Bronchial epithelial cell (primary cell): ENCODE measurements at regions not wholly inside any gene's neighbourhood (a gene's known extent, or its start where the extent isn't known, plus 50 kb on each side); places are given as distances from the start of the nearest gene placed in this dataset.

Experiments
- DNase-seq: peaks from one replicate; pipeline ENCODE4 v3.0.0-alpha.2; 2010; ENCODE audit warnings: low read depth
- FAIRE-seq: peaks from 2 replicates; lab custom pipeline; 2011; peaks lifted over from hg19 to GRCh38; lab: Jason Lieb, UNC
- H3K27me3 ChIP-seq: 2 replicates; pipeline ENCODE4 v1.5.1; 2011; ENCODE audit warnings: low read length; ENCODE audit not compliant: control insufficient read depth, insufficient read depth
- H3K36me3 ChIP-seq: 2 replicates; pipeline ENCODE4 v1.5.1; 2011; ENCODE audit warnings: low read length; ENCODE audit not compliant: control insufficient read depth, insufficient read depth
- H3K4me3 ChIP-seq: 2 replicates; pipeline ENCODE4 v1.5.1; 2011; ENCODE audit warnings: mild to moderate bottlenecking, low read depth, low read length, control low read depth
- CTCF ChIP-seq: IDR thresholded peaks from 2 replicates; pipeline ENCODE4 v1.5.1; 2011; ENCODE audit warnings: mild to moderate bottlenecking, moderate library complexity, low read length, control low read depth, inconsistent platforms; ENCODE audit not compliant: insufficient read depth, severe bottlenecking

- DNase-seq (peak; percentile 31), FAIRE-seq (no peak)
- Histone ChIP-seq H3K27me3 (no peaks in the 10 kb centered on the region), H3K36me3 (no peaks in the 10 kb centered on the region), H3K4me3 (no peak overlapping the region)
- TF ChIP-seq CTCF: no peak
Observed at GRCh38 chr12:87676731-87677130, 352.5 kb downstream of the C12orf50 start.

GRCh38 chr12:87671757-87672156, 357.4 kb downstream of the C12orf50 start:
- no peak for FAIRE-seq

GRCh38 chr12:87670448-87670847, 358.8 kb downstream of the C12orf50 start:
- Histone ChIP-seq H3K4me3 (no peak overlapping the region), H3K36me3 (no peaks in the 10 kb centered on the region), H3K27me3 (no peaks in the 10 kb centered on the region)
- DNase-seq (no peak), FAIRE-seq (no peak)
- no peak for TF ChIP-seq CTCF

More at GRCh38 chr12:87671757-87672156, 357.4 kb downstream of the C12orf50 start:
- no peak for TF ChIP-seq CTCF
- H3K27me3 ChIP-seq: no peaks in the 10 kb centered on the region
- H3K36me3 ChIP-seq: no peaks in the 10 kb centered on the region
- no peak overlapping the region for H3K4me3 ChIP-seq
- no peak for DNase-seq

GRCh38 chr12:87667378-87667777, 361.8 kb downstream of the C12orf50 start:
- DNase-seq (peak; percentile 44), FAIRE-seq (no peak)

GRCh38 chr12:87661786-87662377, 367.3 kb downstream of the C12orf50 start:
- Histone ChIP-seq H3K27me3 (no peaks in the 10 kb centered on the region), H3K4me3 (peak overlapping the region; percentile 21), H3K36me3 (no peaks in the 10 kb centered on the region)
- TF ChIP-seq CTCF: no peak
- DNase-seq (peak; percentile 15), FAIRE-seq (no peak)

More at GRCh38 chr12:87667378-87667777, 361.8 kb downstream of the C12orf50 start:
- Histone ChIP-seq H3K4me3 (no peak overlapping the region), H3K27me3 (no peaks in the 10 kb centered on the region), H3K36me3 (no peaks in the 10 kb centered on the region)
- peak; percentile 38 for TF ChIP-seq CTCF
